ENCODE measurements at regions not wholly inside any gene's neighbourhood (a gene's known extent, or its start where the extent isn't known, plus 50 kb on each side); places are given as distances from the start of the nearest gene placed in this dataset.

DNA sequence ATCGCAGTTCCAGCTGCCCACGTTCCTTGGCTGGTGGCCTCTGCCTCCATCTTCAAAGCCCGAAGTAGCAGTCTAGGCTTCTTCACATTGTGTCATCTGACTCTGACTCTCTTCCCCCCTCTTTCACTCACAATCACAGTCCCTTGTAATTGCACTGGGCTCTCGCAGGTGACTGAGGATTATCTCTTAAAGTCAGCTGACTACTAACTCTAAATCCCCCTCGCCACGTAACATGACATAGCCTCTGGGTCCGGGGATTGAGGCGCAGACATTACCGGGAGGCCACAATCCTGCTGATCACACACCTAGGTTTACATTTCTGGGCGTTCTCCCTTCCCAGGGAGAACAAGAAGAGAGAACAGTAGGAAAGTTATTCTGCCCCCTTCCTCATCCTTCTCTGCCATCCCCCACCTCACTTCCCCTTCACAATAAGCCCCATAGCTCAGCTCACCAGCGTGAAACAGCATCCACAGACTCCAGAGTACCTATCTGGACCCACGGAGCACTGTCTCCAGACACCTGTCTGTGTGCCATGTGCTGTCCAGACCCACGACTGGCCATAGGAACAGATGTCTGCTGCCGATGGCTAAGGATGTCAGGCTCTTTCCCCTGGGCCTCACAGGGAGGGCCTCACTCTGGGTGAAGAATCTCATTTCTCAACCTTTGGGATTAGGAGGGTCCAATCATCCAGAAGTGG, 64.3 kb upstream of the FZD7 start:
- DNase-seq = no peak

DNA sequence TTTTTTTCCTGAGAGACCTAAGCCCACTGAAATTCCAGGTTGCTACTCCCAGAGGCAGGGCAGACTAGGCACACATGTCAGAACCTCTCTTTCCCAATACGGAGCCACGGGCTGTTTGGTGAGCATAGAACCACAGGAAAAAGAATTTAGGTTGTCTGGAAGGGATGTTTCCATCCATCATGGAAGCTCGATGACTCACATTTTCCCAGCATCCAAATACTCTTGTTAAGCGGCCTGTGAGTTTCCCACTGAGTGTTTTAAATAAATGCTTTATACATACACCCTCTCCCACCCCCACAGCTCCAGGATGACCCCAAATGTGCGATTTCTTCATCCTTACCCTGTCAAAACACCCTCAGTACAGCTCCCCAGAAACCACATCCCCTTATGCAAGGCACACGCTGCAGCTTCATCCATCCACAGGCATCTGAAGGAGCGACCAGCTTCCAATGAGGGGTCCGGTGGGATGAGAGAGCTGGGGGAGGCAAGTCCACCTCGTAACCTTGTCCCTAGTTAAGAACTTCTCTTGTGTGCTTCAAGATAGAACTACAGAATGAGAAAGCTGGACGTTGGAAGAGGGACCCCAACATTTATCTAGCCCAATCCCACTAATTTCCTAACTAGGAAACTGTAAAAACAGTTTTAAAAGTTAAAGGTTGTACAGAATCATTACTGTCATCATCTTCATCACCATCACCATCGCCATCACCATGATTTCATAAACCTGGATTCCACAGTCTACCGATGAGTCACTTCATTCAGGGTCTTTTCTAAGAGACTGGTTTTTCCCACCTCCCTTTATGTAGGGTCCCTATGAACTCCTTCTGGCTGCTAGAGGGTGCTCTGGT, 63.5 kb upstream of the FZD7 start:
- DNase-seq = peak; percentile 96

- DNase-seq = no peak
These were observed 62.9 kb upstream of the FZD7 start for GRCh38 chr2:201970786-201971108.

DNA sequence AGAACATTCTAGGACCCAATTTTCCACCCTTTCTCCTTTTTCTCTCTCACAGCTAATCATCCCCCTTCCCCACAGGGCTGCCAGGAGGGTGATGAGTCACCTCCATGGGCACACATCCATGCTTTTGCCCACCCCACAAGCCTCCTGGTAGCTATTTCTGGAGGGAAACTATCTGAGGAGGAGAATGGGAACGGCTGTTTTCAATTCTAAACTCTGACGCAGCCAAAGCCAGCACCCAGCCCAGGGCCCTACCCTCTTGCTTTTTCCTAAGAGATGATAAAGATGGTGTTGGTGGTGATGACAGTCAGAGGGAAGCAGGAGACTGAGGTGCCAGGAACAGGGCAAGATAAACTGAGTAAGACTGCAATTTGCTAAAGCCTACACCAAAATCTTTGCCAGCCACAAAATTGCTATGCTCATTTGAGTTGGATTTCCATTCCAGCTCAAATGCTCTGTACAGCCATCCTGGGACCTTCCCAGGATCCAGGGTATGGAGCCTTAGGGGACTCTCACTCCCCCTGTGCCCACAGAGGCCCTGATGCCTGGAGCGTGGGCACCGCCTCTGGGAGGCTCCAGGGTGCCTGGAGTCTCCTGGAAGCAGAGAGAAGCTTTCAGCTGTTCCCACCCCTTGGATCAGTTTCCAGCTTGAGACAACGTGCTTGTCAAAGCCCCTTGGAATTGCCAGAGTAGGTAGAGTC, 62.0 kb upstream of the FZD7 start:
- peak; percentile 77 for DNase-seq

- no peak for DNase-seq
These were observed 60.9 kb upstream of the FZD7 start for GRCh38 chr2:201972621-201973255.

- no peak for DNase-seq
These were observed 60.2 kb upstream of the FZD7 start for GRCh38 chr2:201973305-201973928.

- no peak for DNase-seq
These were observed 59.2 kb upstream of the FZD7 start for GRCh38 chr2:201974171-201975100.

- no peak for DNase-seq
These were observed 58.2 kb upstream of the FZD7 start for GRCh38 chr2:201975434-201975833.

GRCh38 chr2:201975964-201976612, 57.6 kb upstream of the FZD7 start:
- no peak for DNase-seq

DNA sequence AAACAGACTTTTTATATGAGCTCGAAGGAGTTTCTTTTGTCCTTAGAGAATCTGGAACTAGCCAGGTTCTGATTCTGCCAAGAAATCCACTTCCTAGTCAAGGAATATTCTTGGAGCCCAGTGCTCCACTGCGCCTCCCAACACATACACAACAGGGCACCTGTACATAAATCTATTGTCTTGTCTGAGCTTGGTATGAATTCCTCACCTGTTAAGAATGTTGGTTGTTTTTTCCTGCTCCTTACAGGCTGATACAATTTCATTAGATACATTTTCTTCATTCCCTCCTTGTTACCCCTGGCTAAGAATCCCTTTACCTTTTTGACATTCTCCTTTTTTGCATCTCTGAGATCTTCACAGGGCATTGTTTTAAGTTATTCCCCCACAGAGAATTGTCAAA, 56.0 kb upstream of the FZD7 start:
- DNase-seq = no peak

- DNase-seq = no peak
These were observed 55.3 kb upstream of the FZD7 start for GRCh38 chr2:201978333-201978732.

DNA sequence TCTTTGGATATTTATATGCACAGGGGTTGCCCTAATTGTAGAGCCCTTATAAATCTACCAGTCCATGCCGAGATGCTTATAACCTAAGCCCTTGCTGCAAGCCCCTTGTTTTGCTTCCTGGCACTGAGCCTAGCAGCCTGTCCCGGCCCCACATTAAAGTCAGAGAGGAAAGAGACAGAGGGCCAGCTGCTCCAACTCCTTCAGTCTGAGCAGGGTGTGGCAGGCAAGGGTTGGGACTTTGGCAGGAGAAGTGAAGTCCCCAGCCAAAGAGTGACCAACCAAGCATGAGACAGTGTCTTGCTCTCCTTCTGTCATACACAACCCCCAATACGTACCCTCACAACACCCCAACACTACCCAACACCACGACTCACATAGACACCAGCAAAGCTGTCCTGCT, 54.7 kb upstream of the FZD7 start:
- DNase-seq = no peak

DNA sequence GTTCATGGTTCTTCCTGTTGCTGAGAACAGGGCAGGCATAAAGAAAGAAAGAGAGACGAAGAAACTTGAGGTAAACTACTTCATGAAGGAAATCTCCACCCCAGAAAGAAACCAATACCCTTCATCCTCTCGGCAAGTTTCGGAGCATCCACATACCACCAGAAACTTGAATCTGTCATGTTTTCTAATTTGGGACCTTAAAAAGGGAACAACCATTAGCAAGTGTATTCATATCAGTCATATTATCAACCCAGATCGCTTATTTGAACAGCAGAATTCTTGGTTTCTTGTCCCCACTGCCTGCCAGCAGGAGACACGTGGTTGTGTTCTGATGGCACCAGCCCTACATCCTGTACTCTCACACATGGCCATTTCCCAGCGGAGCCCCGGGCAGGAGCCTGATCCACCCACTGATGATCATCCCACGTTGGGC, 53.2 kb upstream of the FZD7 start:
- DNase-seq = no peak

- no peak for DNase-seq
These were observed 52.7 kb upstream of the FZD7 start for GRCh38 chr2:201980946-201981345.

GRCh38 chr2:201983174-201983573, 50.5 kb upstream of the FZD7 start:
- DNase-seq = no peak

- no peak for DNase-seq
These were observed 49.9 kb upstream of the FZD7 start for GRCh38 chr2:201983800-201984199.
